Choroid plexus epithelial cell (primary cell): ENCODE measurements at regions not wholly inside any gene's neighbourhood (a gene's known extent, or its start where the extent isn't known, plus 50 kb on each side); places are given as distances from the start of the nearest gene placed in this dataset.
A peak's percentile ranks its signal among the peaks of the same experiment; 100 is the strongest.

ENCODE experiments used
- DNase-seq: peaks from one replicate; pipeline ENCODE4 v3.0.0-alpha.2; 2010; ENCODE audit warnings: low read depth
- H3K4me3 ChIP-seq: 2 replicates; pipeline ENCODE4 v1.5.1; 2011; ENCODE audit warnings: low read depth, mild to moderate bottlenecking, control low read depth, low read length, moderate library complexity
- TF ChIP-seq, protein P1 (sequence below): conservative IDR thresholded peaks from 2 replicates; pipeline ENCODE4 v1.5.1; 2011; ENCODE audit warnings: low read depth, mild to moderate bottlenecking, control low read depth, inconsistent platforms, low read length, moderate library complexity

GRCh38 chr3:144655423-144655822, 683.8 kb downstream of the DIPK2A start:
- no peak overlapping the region for H3K4me3 ChIP-seq
- no peak for DNase-seq
- TF ChIP-seq, protein P1, sequence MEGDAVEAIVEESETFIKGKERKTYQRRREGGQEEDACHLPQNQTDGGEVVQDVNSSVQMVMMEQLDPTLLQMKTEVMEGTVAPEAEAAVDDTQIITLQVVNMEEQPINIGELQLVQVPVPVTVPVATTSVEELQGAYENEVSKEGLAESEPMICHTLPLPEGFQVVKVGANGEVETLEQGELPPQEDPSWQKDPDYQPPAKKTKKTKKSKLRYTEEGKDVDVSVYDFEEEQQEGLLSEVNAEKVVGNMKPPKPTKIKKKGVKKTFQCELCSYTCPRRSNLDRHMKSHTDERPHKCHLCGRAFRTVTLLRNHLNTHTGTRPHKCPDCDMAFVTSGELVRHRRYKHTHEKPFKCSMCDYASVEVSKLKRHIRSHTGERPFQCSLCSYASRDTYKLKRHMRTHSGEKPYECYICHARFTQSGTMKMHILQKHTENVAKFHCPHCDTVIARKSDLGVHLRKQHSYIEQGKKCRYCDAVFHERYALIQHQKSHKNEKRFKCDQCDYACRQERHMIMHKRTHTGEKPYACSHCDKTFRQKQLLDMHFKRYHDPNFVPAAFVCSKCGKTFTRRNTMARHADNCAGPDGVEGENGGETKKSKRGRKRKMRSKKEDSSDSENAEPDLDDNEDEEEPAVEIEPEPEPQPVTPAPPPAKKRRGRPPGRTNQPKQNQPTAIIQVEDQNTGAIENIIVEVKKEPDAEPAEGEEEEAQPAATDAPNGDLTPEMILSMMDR, result no peak

DNA sequence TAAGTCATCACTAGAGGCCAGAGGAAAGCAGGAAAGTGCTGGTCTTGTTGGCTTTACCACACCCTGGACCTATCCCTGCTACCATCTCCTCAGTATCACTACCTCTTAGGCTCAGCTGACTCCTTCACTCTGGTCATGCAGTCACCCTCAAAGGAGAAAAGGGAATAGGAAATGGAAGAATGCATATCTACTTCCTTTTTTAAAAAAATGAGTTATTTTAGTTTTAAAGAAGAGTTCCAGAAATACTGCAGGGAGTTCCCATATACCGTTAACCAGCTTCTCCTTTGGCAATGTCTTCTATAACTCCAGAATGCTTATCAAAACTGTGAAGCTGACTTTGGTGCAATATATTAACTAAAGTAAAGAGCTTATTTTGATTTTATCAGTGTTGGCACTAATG, 688.6 kb downstream of the DIPK2A start:
- no peak for DNase-seq
- TF ChIP-seq, protein P1, result no peak
- no peak overlapping the region for H3K4me3 ChIP-seq

- no peak overlapping the region for H3K4me3 ChIP-seq
- no peak for DNase-seq
- TF ChIP-seq, protein P1, result no peak
These were observed 691.1 kb downstream of the DIPK2A start for GRCh38 chr3:144662729-144663128.

- TF ChIP-seq, protein P1, result no peak
- DNase-seq, result no peak
- H3K4me3 ChIP-seq, result no peak overlapping the region
These were observed 692.1 kb downstream of the DIPK2A start for GRCh38 chr3:144663456-144664436.

DNA sequence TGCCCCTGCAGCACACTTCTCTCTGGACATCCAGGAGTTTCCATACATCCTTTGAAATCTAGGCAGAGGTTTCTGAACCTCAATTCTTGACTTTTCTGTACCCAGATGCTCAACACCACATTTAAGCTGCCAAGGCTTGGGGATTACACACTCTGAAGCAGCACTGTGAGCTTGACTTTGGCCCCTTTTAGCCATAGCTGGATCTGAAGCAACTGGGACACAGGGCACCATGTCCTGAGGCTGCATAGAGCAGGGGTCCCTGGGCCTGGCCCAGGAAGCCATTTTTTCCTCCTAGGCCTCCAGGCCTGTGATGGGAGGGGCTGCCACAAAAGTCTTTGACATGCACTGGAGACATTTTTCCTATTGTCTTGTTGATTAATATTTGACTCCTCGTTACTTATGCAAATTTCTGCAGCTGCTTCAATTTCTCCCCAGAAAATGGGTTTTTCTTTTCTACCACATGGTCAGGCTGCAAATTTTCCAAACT, 694.0 kb downstream of the DIPK2A start:
- no peak for DNase-seq
- TF ChIP-seq, protein P1, result no peak
- no peak overlapping the region for H3K4me3 ChIP-seq

DNA sequence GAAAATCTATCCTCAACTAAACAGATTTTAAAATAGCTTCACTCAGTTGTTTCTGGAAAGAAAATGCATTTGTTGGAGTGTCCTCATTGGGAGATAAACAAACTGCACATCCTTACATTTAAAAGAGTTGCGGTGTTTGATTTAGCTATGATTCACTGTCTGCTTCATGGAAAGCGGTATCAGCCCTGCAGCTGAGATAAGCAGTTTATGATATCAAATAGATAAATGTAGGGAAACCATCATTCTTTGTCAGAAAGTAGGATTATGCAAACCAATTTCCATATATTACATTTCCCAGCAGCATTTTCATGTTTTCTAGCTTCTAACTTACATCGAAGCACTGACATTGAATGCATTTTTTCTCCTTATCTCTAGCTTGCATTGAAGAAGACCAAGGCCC, 698.9 kb downstream of the DIPK2A start:
- no peak overlapping the region for H3K4me3 ChIP-seq
- DNase-seq, result no peak
- TF ChIP-seq, protein P1, result no peak

DNA sequence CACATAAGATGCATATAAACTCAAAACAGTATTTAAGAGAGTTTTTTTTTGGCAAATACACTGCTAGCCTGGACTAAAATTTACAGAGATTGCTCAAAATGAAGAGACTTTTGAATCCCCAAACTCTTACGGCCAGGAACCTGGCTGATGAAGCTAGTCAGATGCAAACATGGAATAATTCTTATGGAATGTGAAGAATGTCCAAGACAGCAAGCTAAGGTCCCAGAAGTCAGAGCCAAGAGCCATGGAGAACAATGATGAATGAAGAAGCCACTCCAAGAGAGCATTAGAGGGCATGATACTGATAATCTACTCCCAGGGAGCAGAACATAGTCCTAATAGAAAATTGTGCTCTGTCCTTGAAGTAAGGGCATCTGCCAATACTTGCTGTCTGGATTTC, 705.5 kb downstream of the DIPK2A start:
- TF ChIP-seq, protein P1, result no peak
- peak; percentile 18 for DNase-seq
- no peak overlapping the region for H3K4me3 ChIP-seq
